GM12878 (cell line): ENCODE measurements at regions not wholly inside any gene's neighbourhood (a gene's known extent, or its start where the extent isn't known, plus 50 kb on each side); places are given as distances from the start of the nearest gene placed in this dataset.

ENCODE experiments used
- ATF2 ChIP-seq: IDR thresholded peaks from 2 replicates; pipeline ENCODE4 v1.6.1; 2012; ENCODE audit warnings: low read length, inconsistent platforms
- CBX3 ChIP-seq: fragments of 200-600 bp; sonication (generic); IDR thresholded peaks from 2 replicates; pipeline ENCODE4 v1.6.1; 2016; ENCODE audit warnings: low read depth, borderline replicate concordance
- CHD4 ChIP-seq: fragments of 200-600 bp; sonication (generic); IDR thresholded peaks from 2 replicates; pipeline ENCODE4 v1.6.1; 2016; ENCODE audit warnings: mild to moderate bottlenecking
- DPF2 ChIP-seq: fragments of 450-650 bp; IDR thresholded peaks from 2 replicates; pipeline ENCODE4 v1.6.1; 2017; ENCODE audit warnings: mild to moderate bottlenecking
- E2F4 ChIP-seq: IDR thresholded peaks from 2 replicates; pipeline ENCODE4 v1.6.1; 2012; ENCODE audit warnings: low read depth, low read length, improper control_type of control experiment
- FOXK2 ChIP-seq: fragments of 450-650 bp; IDR thresholded peaks from 2 replicates; pipeline ENCODE4 v1.6.1; 2017; ENCODE audit warnings: mild to moderate bottlenecking, moderate library complexity
- HDAC2 ChIP-seq: fragments of 200-600 bp; sonication (generic); IDR thresholded peaks from 2 replicates; pipeline ENCODE4 v1.6.1; 2017
- IRF3 ChIP-seq: fragments of 450-650 bp; IDR thresholded peaks from 2 replicates; pipeline ENCODE4 v1.6.1; 2014; ENCODE audit warnings: mild to moderate bottlenecking
- JUNB ChIP-seq: IDR thresholded peaks from 2 replicates; pipeline ENCODE4 v1.6.1; 2016; ENCODE audit warnings: antibody characterized with exemption, mild to moderate bottlenecking
- KAT2A ChIP-seq: conservative IDR thresholded peaks from 2 replicates; pipeline ENCODE4 v1.6.1; 2011; ENCODE audit warnings: low read depth, low read length; ENCODE audit not compliant: control insufficient read depth
- LARP7 ChIP-seq: fragments of 450-650 bp; IDR thresholded peaks from 2 replicates; pipeline ENCODE4 v1.6.1; 2017; ENCODE audit warnings: mild to moderate bottlenecking
- MEF2B ChIP-seq: fragments of 450-650 bp; IDR thresholded peaks from 2 replicates; pipeline ENCODE4 v1.6.1; 2018; ENCODE audit warnings: mild to moderate bottlenecking, moderate library complexity; ENCODE audit not compliant: partially characterized antibody, poor library complexity, severe bottlenecking
- MYB ChIP-seq: fragments of 150-350 bp; IDR thresholded peaks from 2 replicates; pipeline ENCODE4 v1.6.1; 2014; ENCODE audit warnings: mild to moderate bottlenecking, low read depth, low read length, borderline replicate concordance
- NRF1 ChIP-seq: conservative IDR thresholded peaks from 2 replicates; pipeline ENCODE4 v1.6.1; 2011; ENCODE audit warnings: mild to moderate bottlenecking, low read depth, low read length, improper control_type of control experiment
- POLR2AphosphoS2 ChIP-seq: IDR thresholded peaks from 2 replicates; pipeline ENCODE4 v1.6.1; 2011; ENCODE audit warnings: low read depth, mild to moderate bottlenecking, low read length, improper control_type of control experiment, moderate library complexity
- POLR2AphosphoS5 ChIP-seq: IDR thresholded peaks from 2 replicates; pipeline ENCODE4 v1.6.1; 2011; ENCODE audit warnings: mild to moderate bottlenecking, low read length, inconsistent platforms
- SMAD1 ChIP-seq: fragments of 450-650 bp; IDR thresholded peaks from 2 replicates; pipeline ENCODE4 v1.6.1; 2018; ENCODE audit warnings: mild to moderate bottlenecking, low read depth; ENCODE audit not compliant: partially characterized antibody
- SUZ12 ChIP-seq: fragments of 200-600 bp; sonication (generic); IDR thresholded peaks from one replicate; pipeline ENCODE4 v1.6.1; 2018; ENCODE audit warnings: antibody characterized with exemption, mild to moderate bottlenecking; ENCODE audit not compliant: unreplicated experiment
- TCF12 ChIP-seq: IDR thresholded peaks from 2 replicates; pipeline ENCODE4 v1.6.1; 2011; ENCODE audit warnings: low read depth, mild to moderate bottlenecking, low read length
- TCF7 ChIP-seq: IDR thresholded peaks from 2 replicates; pipeline ENCODE4 v1.6.1; 2014; ENCODE audit warnings: antibody characterized with exemption, borderline replicate concordance
- USF1 ChIP-seq: IDR thresholded peaks from 2 replicates; pipeline ENCODE4 v1.6.1; 2011; ENCODE audit warnings: borderline replicate concordance, low read depth, mild to moderate bottlenecking, moderate library complexity, mixed read lengths, low read length; ENCODE audit not compliant: insufficient read depth; ENCODE audit errors: extremely low read length
- WRNIP1 ChIP-seq: IDR thresholded peaks from 2 replicates; pipeline ENCODE4 v1.6.1; 2011; ENCODE audit warnings: low read depth, low read length, improper control_type of control experiment, borderline replicate concordance
- ZNF592 ChIP-seq: fragments of 450-650 bp; IDR thresholded peaks from 2 replicates; pipeline ENCODE4 v1.6.1; 2017; ENCODE audit warnings: mild to moderate bottlenecking, moderate library complexity

- TF ChIP-seq IRF3 (no peak), SUZ12 (no peak), ZNF592 (no peak), NRF1 (no peak), ATF2 (peak; percentile 93), TCF12 (peak; percentile 55), CBX3 (no peak), TCF7 (peak; percentile 47; the same call in 1 of the 2 replicates), E2F4 (no peak), FOXK2 (no peak), KAT2A (no peak), SMAD1 (peak; percentile 85), LARP7 (no peak), POLR2AphosphoS5 (peak; percentile 67; the same call in 1 of the 2 replicates), DPF2 (peak; percentile 91), POLR2AphosphoS2 (no peak), MYB (no peak), WRNIP1 (no peak), MEF2B (peak; percentile 97), USF1 (no peak), JUNB (peak; percentile 78), CHD4 (no peak), HDAC2 (no peak)
Measured at GRCh38 chr13:77429320-77430142, 102.6 kb upstream of the MYCBP2 start (continued).
